Kidney (tissue), 13 donors: ENCODE measurements at regions not wholly inside any gene's neighbourhood (a gene's known extent, or its start where the extent isn't known, plus 50 kb on each side); places are given as distances from the start of the nearest gene placed in this dataset.

Experiments used
- DNase-seq, 5 donors: peaks; one replicate each; pipeline ENCODE4 v3.0.0-alpha.2; 2013 to 2020
- FAIRE-seq: peaks from 2 replicates; lab custom pipeline; 2012; peaks lifted over from hg19 to GRCh38; lab: Jason Lieb, UNC
- H3K27ac ChIP-seq, 2 donors: one replicate each; pipeline ENCODE4 v1.7.0; 2013; ENCODE audit warnings: low read depth in 2 of 2, low read length in 2 of 2, inconsistent platforms in 1 of 2
- H3K27me3 ChIP-seq: one replicate; pipeline ENCODE4 v1.7.1; 2013; ENCODE audit warnings: low read length, inconsistent platforms; ENCODE audit not compliant: control insufficient read depth, insufficient read depth
- H3K36me3 ChIP-seq, 3 donors: one replicate each; pipeline versions ENCODE4 v1.7.0 to v1.7.1; 2013; ENCODE audit warnings: low read length in 3 of 3, control low read depth in 1 of 3, inconsistent platforms in 1 of 3; ENCODE audit not compliant: insufficient read depth in 3 of 3, control insufficient read depth in 2 of 3
- H3K4me1 ChIP-seq, 3 donors: one replicate each; pipeline versions ENCODE4 v1.7.0 to v1.7.1; 2013; ENCODE audit warnings: low read length in 3 of 3, inconsistent platforms in 1 of 3, low read depth in 1 of 3; ENCODE audit not compliant: control insufficient read depth in 2 of 3, insufficient read depth in 2 of 3
- H3K4me3 ChIP-seq, 3 donors: one replicate each; pipeline versions ENCODE4 v1.7.0 to v1.8.1; 2013; ENCODE audit warnings: low read length in 3 of 3, control low read depth in 1 of 3, inconsistent platforms in 1 of 3
- H3K9ac ChIP-seq, 3 donors: one replicate each; pipeline versions ENCODE4 v1.7.0 to v1.7.1; 2013; ENCODE audit warnings: low read length in 3 of 3, control low read depth in 1 of 3, inconsistent platforms in 1 of 3
- H3K9me3 ChIP-seq, 3 donors: one replicate each; pipeline versions ENCODE4 v1.7.0 to v1.7.1; 2013; ENCODE audit warnings: low read length in 3 of 3, control low read depth in 1 of 3, inconsistent platforms in 1 of 3; ENCODE audit not compliant: control insufficient read depth in 2 of 3, insufficient read depth in 1 of 3
- CTCF ChIP-seq: IDR thresholded peaks from 3 replicates; pipeline ENCODE4 v1.5.1; 2012; ENCODE audit warnings: mild to moderate bottlenecking, moderate library complexity, borderline replicate concordance; ENCODE audit not compliant: insufficient read depth; ENCODE audit errors: extremely low read depth
- intact Hi-C: fragments of 100-400 bp; cut with DNase I; formaldehyde crosslinking; loops from one replicate; pipeline ENCODE4 v1.11.1; 2022
- donor health status: control.
- donor health status: control.
- donor health status: control.
- donor health status: control.
- donor health status: control.
- donor health status: DM: yes; HTN: yes; CAD: no.
- donor health status: Normal renal cell carcinoma (clear cell type).

GRCh38 chr5:2602451-2603271 is 148.8 kb downstream of the IRX2 start:
- Histone ChIP-seq H3K9me3 (no peaks in the 10 kb centered on the region), H3K27ac (no peak overlapping the region), H3K36me3 (no peaks in the 10 kb centered on the region), H3K4me3 (no peak overlapping the region), H3K9ac (no peak overlapping the region), H3K4me1 (no peaks in the 10 kb centered on the region), H3K27me3 (no peaks in the 10 kb centered on the region)
- intact Hi-C loops: no loop called here
- FAIRE-seq (no peak), DNase-seq (peak in 2 of 5 donors; percentile 6 to 27)
- no peak for TF ChIP-seq CTCF

- intact Hi-C loops: no loop called here
- Histone ChIP-seq H3K4me3 (no peak overlapping the region), H3K9me3 (no peaks in the 10 kb centered on the region), H3K4me1 (no peaks in the 10 kb centered on the region), H3K27ac (no peak overlapping the region), H3K36me3 (no peaks in the 10 kb centered on the region), H3K27me3 (peaks cover 3% of the 10 kb centered on the region), H3K9ac (no peak overlapping the region)
- no peak for TF ChIP-seq CTCF
- DNase-seq (no peak), FAIRE-seq (no peak)
Measured at GRCh38 chr5:2598503-2598902, 153.0 kb downstream of the IRX2 start.

GRCh38 chr5:2594701-2595100 is 156.8 kb downstream of the IRX2 start:
- no peak for TF ChIP-seq CTCF
- Histone ChIP-seq H3K9ac (no peak overlapping the region), H3K4me3 (no peak overlapping the region), H3K9me3 (no peaks in the 10 kb centered on the region), H3K27ac (no peak overlapping the region), H3K4me1 (no peaks in the 10 kb centered on the region), H3K27me3 (peaks cover 3% of the 10 kb centered on the region), H3K36me3 (no peaks in the 10 kb centered on the region)
- FAIRE-seq: no peak
- intact Hi-C loops: no loop called here
- DNase-seq: no peak

- FAIRE-seq: no peak
- H3K4me1 ChIP-seq: no peaks in the 10 kb centered on the region
- H3K9ac ChIP-seq: no peak overlapping the region
- H3K27me3 ChIP-seq: peaks cover 3% of the 10 kb centered on the region
- no peak overlapping the region for H3K27ac ChIP-seq
- TF ChIP-seq CTCF: no peak
- H3K9me3 ChIP-seq: no peaks in the 10 kb centered on the region
- no peak overlapping the region for H3K4me3 ChIP-seq
- DNase-seq: no peak
- intact Hi-C loops: no loop called here
- H3K36me3 ChIP-seq: no peaks in the 10 kb centered on the region
Measured at GRCh38 chr5:2592766-2593165, 158.7 kb downstream of the IRX2 start.
